MCF 10A (cell line): ENCODE measurements at regions not wholly inside any gene's neighbourhood (a gene's known extent, or its start where the extent isn't known, plus 50 kb on each side); places are given as distances from the start of the nearest gene placed in this dataset.
"Not testable (repeated sequence)": the region's sequence is repeated elsewhere in the genome, so short reads cannot be mapped to it uniquely, and the experiment has no call there.

Experiments
- BruUV-seq: library from RNA; stranded (reverse); fragments of 400-500 nt; replicated peaks from 2 replicates; lab custom pipeline; 2021; lab: Mats Ljungman, UMichigan
- CTCF ChIA-PET: fragments of 300-600 bp; sonication (Branson Sonifier 250); formaldehyde crosslinking; extraction: SDS; loops from one replicate; lab custom pipeline; 2021; ENCODE audit warnings: antibody characterized with exemption, inconsistent platforms; lab: Yijun Ruan, JAX
- POLR2A ChIA-PET: fragments of 300-600, 350-650 bp; sonication (Branson Sonifier 250); formaldehyde crosslinking; extraction: SDS; loops from one replicate; lab custom pipeline; 2020; ENCODE audit warnings: antibody characterized with exemption, inconsistent platforms; lab: Yijun Ruan, JAX
- DNase-seq: peaks from one replicate; pipeline ENCODE4 v3.0.0-alpha.2; 2018; ENCODE audit not compliant: unreplicated experiment
- H3K27ac Mint-ChIP-seq: one replicate; pipeline ENCODE4 v1.8.0; 2022; ENCODE audit warnings: mild to moderate bottlenecking, low read depth, mixed read lengths; ENCODE audit not compliant: unreplicated experiment
- H3K27me3 Mint-ChIP-seq: one replicate; pipeline ENCODE4 v1.8.0; 2022; ENCODE audit warnings: mixed read lengths; ENCODE audit not compliant: insufficient read depth, unreplicated experiment
- H3K36me3 Mint-ChIP-seq: one replicate; pipeline ENCODE4 v1.8.0; 2022; ENCODE audit warnings: mild to moderate bottlenecking, moderate library complexity, mixed read lengths; ENCODE audit not compliant: insufficient read depth, unreplicated experiment
- H3K4me1 Mint-ChIP-seq: one replicate; pipeline ENCODE4 v1.8.0; 2022; ENCODE audit warnings: mixed read lengths; ENCODE audit not compliant: insufficient read depth, unreplicated experiment
- H3K4me3 Mint-ChIP-seq: one replicate; pipeline ENCODE4 v1.8.0; 2022; ENCODE audit warnings: mild to moderate bottlenecking, moderate library complexity, mixed read lengths; ENCODE audit not compliant: unreplicated experiment
- H3K9me3 Mint-ChIP-seq: one replicate; pipeline ENCODE4 v1.8.0; 2022; ENCODE audit warnings: mixed read lengths; ENCODE audit not compliant: unreplicated experiment
- intact Hi-C: fragments of 100-400 bp; cut with micrococcal nuclease; formaldehyde crosslinking; loops from 2 replicates; pipeline ENCODE4 v1.14.1; 2022
- TF ChIP-seq, protein P1 (sequence below): fragments of 200-600 bp; IDR thresholded peaks from one replicate; pipeline ENCODE4 v1.8.0; 2022; ENCODE audit warnings: antibody characterized with exemption, mild to moderate bottlenecking; ENCODE audit not compliant: unreplicated experiment

DNA sequence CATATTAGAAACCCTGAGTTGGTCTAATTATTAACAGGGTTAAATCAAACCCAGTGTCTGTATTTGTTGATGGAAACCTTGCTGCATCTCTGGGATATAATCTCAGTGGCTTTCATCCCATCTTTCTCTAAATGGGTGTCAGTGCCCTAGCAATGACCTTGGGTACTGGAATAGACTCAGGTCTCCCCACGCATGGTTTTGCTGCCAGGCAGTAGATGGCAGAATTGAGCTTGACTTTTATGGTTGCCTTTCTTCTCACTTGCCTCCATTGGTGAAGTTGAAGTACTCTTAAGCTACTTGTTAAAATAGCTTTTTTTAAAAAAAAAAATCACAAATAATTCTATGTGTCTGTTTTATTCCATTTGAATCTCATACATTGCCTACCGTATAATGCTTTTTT, 81.8 kb upstream of the HMCN1 start:
- ChIA-PET POLR2A (interaction anchor here (0.7 to 1.3 kb wide), 3 partner anchors 19 to 346 kb away, joined by 3 to 4 read pairs (median 4); no protein-coding TSS in a partner anchor), CTCF (interaction anchor here (0.6 to 8.7 kb wide), 11 partner anchors 11 to 1835 kb away, joined by 3 to 67 read pairs (median 6); no protein-coding TSS in a partner anchor)
- Mint-ChIP-seq H3K27me3 (no peaks in the 10 kb centered on the region), H3K4me3 (no peak overlapping the region), H3K4me1 (no peaks in the 10 kb centered on the region), H3K9me3 (no peaks in the 10 kb centered on the region), H3K27ac (no peak overlapping the region), H3K36me3 (no peaks in the 10 kb centered on the region)
- TF ChIP-seq, protein P1, sequence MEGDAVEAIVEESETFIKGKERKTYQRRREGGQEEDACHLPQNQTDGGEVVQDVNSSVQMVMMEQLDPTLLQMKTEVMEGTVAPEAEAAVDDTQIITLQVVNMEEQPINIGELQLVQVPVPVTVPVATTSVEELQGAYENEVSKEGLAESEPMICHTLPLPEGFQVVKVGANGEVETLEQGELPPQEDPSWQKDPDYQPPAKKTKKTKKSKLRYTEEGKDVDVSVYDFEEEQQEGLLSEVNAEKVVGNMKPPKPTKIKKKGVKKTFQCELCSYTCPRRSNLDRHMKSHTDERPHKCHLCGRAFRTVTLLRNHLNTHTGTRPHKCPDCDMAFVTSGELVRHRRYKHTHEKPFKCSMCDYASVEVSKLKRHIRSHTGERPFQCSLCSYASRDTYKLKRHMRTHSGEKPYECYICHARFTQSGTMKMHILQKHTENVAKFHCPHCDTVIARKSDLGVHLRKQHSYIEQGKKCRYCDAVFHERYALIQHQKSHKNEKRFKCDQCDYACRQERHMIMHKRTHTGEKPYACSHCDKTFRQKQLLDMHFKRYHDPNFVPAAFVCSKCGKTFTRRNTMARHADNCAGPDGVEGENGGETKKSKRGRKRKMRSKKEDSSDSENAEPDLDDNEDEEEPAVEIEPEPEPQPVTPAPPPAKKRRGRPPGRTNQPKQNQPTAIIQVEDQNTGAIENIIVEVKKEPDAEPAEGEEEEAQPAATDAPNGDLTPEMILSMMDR = peak; percentile 9
- intact Hi-C loops = no loop called here
- BruUV-seq = no TSS peak
- DNase-seq = peak; percentile 28

DNA sequence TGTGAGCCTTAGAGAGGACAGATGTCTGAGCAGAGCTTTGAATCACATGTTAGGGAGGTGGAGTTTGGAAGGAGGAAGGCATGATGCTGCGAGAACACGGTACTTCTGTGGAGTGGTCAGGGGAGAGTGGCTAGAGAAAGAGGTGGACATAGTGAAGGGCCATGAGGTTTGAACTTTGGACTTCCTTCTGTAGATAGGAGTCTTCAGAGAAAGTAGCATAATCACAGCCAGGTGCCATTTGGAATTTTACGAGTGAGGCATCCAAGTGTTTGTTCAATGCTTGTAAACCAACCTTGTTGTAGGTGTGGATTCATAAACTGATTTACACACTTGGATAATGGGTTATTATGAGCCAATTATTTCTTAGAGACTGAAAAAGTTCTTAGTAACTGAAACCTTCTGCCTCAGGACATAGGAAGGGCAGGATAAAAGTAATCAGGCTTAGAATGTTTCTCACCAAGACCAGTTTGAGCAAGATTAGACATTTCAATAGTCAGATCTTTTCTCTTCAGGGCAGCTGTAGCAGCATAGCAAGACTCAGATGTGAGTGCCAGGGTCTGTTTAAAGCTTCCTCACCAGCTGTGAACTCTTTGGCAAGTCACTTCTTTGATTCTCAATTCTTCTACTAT, 83.5 kb upstream of the HMCN1 start:
- DNase-seq = no peak
- H3K27ac Mint-ChIP-seq = no peak overlapping the region
- no peak overlapping the region for H3K4me3 Mint-ChIP-seq
- no peaks in the 10 kb centered on the region for H3K27me3 Mint-ChIP-seq
- CTCF ChIA-PET = interaction anchor here (0.6 to 8.7 kb wide), 8 partner anchors 12 to 860 kb away, joined by 3 to 67 read pairs (median 3); no protein-coding TSS in a partner anchor
- BruUV-seq = no TSS peak
- H3K36me3 Mint-ChIP-seq = no peaks in the 10 kb centered on the region
- H3K4me1 Mint-ChIP-seq = peaks cover 16% of the 10 kb centered on the region
- no peaks in the 10 kb centered on the region for H3K9me3 Mint-ChIP-seq
- TF ChIP-seq, protein P1 = no peak
- POLR2A ChIA-PET = interaction anchor here (0.5 to 1.1 kb wide), 2 partner anchors 10 to 44 kb away, joined by 3 read pairs; no protein-coding TSS in a partner anchor
- intact Hi-C loops = no loop called here

DNA sequence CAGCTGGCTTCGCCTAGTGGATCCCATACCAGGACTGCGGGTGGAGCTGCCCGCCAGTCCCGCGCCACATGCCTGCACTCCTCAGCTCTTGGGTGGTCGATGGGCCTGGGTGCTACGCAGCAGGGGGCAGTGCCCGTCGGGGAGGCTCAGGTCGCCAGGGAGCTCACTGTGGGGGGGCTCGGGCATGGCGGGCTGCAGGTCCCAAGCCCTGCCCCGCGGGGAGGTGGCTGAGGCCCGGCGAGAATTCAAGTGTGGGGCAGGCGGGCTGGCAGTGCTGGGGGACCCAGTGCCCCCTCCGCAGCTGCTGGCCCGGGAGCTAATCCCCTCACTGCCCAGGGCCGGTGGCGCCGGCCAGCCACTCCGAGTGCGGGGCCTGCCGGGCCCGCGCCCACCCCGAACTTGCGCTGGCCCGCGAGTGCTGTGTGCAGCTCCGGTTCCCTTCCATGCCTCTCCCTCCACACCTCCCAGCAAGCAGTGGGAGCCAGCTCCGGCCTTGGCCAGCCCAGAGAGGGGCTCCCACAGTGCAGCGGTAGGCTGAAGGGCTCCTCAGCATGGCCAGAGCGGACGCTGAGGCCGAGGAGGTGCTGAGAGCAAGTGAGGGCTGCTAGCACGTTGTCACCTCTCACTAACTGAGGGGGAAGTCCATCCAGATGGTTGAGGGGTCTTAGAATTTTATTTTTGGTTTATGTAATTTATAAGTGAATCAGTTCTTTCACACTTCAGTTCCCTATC, 85.2 kb upstream of the HMCN1 start:
- ChIA-PET CTCF (interaction anchor here (0.6 to 8.7 kb wide), 12 partner anchors 9 to 622 kb away, joined by 3 to 67 read pairs (median 3); no protein-coding TSS in a partner anchor), POLR2A (interaction anchor here (1.1 to 3.9 kb wide), 2 partner anchors 13 to 332 kb away, joined by 4 to 33 read pairs; partner anchors contain the start of gene IVNS1ABP)
- TF ChIP-seq, protein P1 = no peak
- intact Hi-C loops = loop anchor here (5.0 kb wide), 1 partner anchor 332 kb away; the partner anchor contains the start of gene IVNS1ABP
- Mint-ChIP-seq H3K9me3 (no peaks in the 10 kb centered on the region), H3K4me3 (no peak overlapping the region), H3K4me1 (peaks cover 29% of the 10 kb centered on the region), H3K36me3 (no peaks in the 10 kb centered on the region), H3K27ac (no peak overlapping the region), H3K27me3 (no peaks in the 10 kb centered on the region)
- BruUV-seq = no TSS peak
- DNase-seq = no peak

DNA sequence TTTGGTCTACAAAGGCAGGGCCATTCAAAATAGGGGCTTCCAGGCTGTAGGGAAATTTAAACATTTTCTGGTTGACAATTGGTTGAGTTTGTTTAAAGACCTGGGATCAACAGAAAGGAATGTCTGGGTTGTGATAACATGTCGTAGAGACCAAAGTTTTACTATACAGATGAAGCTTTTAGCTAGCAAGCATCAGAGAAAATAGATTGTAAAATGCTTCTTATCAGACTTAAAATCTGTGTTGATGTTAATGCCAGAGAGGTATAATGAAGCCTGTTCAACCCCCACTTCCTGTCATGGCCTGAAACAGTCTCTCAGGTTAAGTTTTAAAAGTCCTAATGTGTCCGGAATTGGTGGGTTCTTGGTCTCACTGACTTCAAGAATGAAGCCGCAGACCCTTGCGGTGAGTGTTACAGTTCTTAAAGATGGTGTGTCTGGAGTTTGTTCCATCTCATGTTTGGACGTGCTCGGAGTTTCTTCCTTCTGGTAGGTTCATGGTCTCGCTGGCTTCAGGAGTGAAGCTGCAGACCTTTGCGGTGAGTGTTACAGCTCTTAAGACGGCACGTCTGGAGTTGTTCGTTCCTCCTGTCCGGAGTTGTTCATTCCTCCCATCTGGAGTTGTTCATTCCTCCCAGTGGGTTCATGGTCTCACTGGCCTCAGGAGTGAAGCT, 86.5 kb upstream of the HMCN1 start:
- not testable (repeated sequence) for H3K27me3 Mint-ChIP-seq, BruUV-seq, H3K4me3 Mint-ChIP-seq, H3K27ac Mint-ChIP-seq, H3K36me3 Mint-ChIP-seq, DNase-seq, H3K9me3 Mint-ChIP-seq
- H3K4me1 Mint-ChIP-seq = peaks cover 29% of the 10 kb centered on the region
- intact Hi-C loops = loop anchor here (5.0 kb wide), 1 partner anchor 330 kb away; the partner anchor contains the start of gene IVNS1ABP
- ChIA-PET POLR2A (interaction anchor here (0.7 to 4.0 kb wide), 10 partner anchors 7 to 1156 kb away, joined by 3 to 40 read pairs (median 7); partner anchors contain the start of genes IVNS1ABP and SWT1), CTCF (interaction anchor here (0.6 to 8.7 kb wide), 8 partner anchors 11 to 323 kb away, joined by 3 to 67 read pairs (median 4); no protein-coding TSS in a partner anchor)
